A673 (cell line): ENCODE measurements at regions not wholly inside any gene's neighbourhood (a gene's known extent, or its start where the extent isn't known, plus 50 kb on each side); places are given as distances from the start of the nearest gene placed in this dataset.

ENCODE experiments used
- EZH2 ChIP-seq: fragments of 200-600 bp; sonication (generic); IDR thresholded peaks from 2 replicates; pipeline ENCODE4 v1.6.1; 2017; ENCODE audit warnings: borderline replicate concordance, low read depth, mild to moderate bottlenecking, mixed read lengths, antibody characterized with exemption, low read length; ENCODE audit not compliant: poor library complexity, severe bottlenecking
- TF ChIP-seq, protein P1 (sequence below): fragments of 300-800, 200-600 bp; sonication (generic); conservative IDR thresholded peaks from 2 replicates; pipeline ENCODE4 v1.5.1; 2017; ENCODE audit warnings: low read depth, mild to moderate bottlenecking, antibody characterized with exemption, low read length, moderate library complexity, mixed read lengths

DNA sequence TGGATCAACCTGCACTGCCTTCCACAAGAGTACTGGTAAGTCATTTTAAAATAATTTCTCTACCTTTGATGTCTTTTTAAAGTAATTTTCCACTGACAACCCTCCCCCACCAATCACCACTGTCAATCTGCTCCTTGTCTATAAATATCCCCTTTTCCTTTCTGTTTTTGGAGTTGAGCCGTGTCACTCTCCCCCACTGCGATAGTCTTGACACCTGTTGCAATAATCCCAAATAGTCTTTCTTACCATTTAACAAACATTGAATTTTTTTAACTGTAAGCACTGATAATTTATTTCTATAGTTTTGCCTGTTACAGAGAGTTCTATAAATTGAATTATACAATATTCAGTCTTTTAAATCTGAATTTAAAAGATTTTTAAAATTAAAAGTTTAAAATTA lies 420.9 kb downstream of the COL11A1 start:
- TF ChIP-seq, protein P1, sequence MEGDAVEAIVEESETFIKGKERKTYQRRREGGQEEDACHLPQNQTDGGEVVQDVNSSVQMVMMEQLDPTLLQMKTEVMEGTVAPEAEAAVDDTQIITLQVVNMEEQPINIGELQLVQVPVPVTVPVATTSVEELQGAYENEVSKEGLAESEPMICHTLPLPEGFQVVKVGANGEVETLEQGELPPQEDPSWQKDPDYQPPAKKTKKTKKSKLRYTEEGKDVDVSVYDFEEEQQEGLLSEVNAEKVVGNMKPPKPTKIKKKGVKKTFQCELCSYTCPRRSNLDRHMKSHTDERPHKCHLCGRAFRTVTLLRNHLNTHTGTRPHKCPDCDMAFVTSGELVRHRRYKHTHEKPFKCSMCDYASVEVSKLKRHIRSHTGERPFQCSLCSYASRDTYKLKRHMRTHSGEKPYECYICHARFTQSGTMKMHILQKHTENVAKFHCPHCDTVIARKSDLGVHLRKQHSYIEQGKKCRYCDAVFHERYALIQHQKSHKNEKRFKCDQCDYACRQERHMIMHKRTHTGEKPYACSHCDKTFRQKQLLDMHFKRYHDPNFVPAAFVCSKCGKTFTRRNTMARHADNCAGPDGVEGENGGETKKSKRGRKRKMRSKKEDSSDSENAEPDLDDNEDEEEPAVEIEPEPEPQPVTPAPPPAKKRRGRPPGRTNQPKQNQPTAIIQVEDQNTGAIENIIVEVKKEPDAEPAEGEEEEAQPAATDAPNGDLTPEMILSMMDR: no peak
- no peak for TF ChIP-seq EZH2
